ENCODE measurements at regions not wholly inside any gene's neighbourhood (a gene's known extent, or its start where the extent isn't known, plus 50 kb on each side); places are given as distances from the start of the nearest gene placed in this dataset.
"Not testable (repeated sequence)": the region's sequence is repeated elsewhere in the genome, so short reads cannot be mapped to it uniquely, and the experiment has no call there.

GRCh38 chr10:64765498-64765897 is 1244.3 kb downstream of the REEP3 start:
- no peak overlapping the region for H3K4me3 ChIP-seq (ENCODE audit: low read depth, low read length)
- TF ChIP-seq CTCF (IDR thresholded peaks at IDR 0.05; ENCODE audit: low read depth, low read length, missing control alignments): no peak
- no peak for DNase-seq (ENCODE audit: low read depth)

- H3K4me3 ChIP-seq (ENCODE audit: low read depth, low read length): no peak overlapping the region
- no peak for TF ChIP-seq CTCF (IDR thresholded peaks at IDR 0.05; ENCODE audit: low read depth, low read length, missing control alignments)
- DNase-seq (ENCODE audit: low read depth): no peak
These were observed 1250.3 kb downstream of the REEP3 start for GRCh38 chr10:64771253-64772050.

GRCh38 chr10:64773357-64773756 is 1252.2 kb downstream of the REEP3 start:
- no peak overlapping the region for H3K4me3 ChIP-seq (ENCODE audit: low read depth, low read length)
- no peak for DNase-seq (ENCODE audit: low read depth)
- TF ChIP-seq CTCF (IDR thresholded peaks at IDR 0.05; ENCODE audit: low read depth, low read length, missing control alignments): no peak

GRCh38 chr10:64784451-64784850 is 1263.2 kb downstream of the REEP3 start:
- not testable (repeated sequence) for H3K4me3 ChIP-seq (ENCODE audit: low read depth, low read length); DNase-seq (ENCODE audit: low read depth)

GRCh38 chr10:64785816-64786215 is 1264.6 kb downstream of the REEP3 start:
- no peak for TF ChIP-seq CTCF (IDR thresholded peaks at IDR 0.05; ENCODE audit: low read depth, low read length, missing control alignments)
- H3K4me3 ChIP-seq (ENCODE audit: low read depth, low read length): no peak overlapping the region
- no peak for DNase-seq (ENCODE audit: low read depth)

- no peak for TF ChIP-seq CTCF (IDR thresholded peaks at IDR 0.05; ENCODE audit: low read depth, low read length, missing control alignments)
- H3K4me3 ChIP-seq (ENCODE audit: low read depth, low read length): no peak overlapping the region
- DNase-seq (ENCODE audit: low read depth): no peak
These were observed 1265.8 kb downstream of the REEP3 start for GRCh38 chr10:64786989-64787388.

GRCh38 chr10:64795847-64796246 is 1274.6 kb downstream of the REEP3 start:
- no peak overlapping the region for H3K4me3 ChIP-seq (ENCODE audit: low read depth, low read length)
- no peak for TF ChIP-seq CTCF (IDR thresholded peaks at IDR 0.05; ENCODE audit: low read depth, low read length, missing control alignments)
- DNase-seq (ENCODE audit: low read depth): no peak

All from GM12864 (cell line).